ENCODE measurements at regions not wholly inside any gene's neighbourhood (a gene's known extent, or its start where the extent isn't known, plus 50 kb on each side); places are given as distances from the start of the nearest gene placed in this dataset.
"Not testable (repeated sequence)": the region's sequence is repeated elsewhere in the genome, so short reads cannot be mapped to it uniquely, and the experiment has no call there.

GRCh38 chr2:160826496-160826895, 332.9 kb upstream of the RBMS1 start:
- peaks cover 14% of the 10 kb centered on the region for H3K9me3 Mint-ChIP-seq

GRCh38 chr2:160828076-160828475, 332.2 kb upstream of the TANK start:
- CTCF ChIA-PET: no interaction called here
- Mint-ChIP-seq H3K36me3 (no peaks in the 10 kb centered on the region), H3K4me1 (no peaks in the 10 kb centered on the region), H3K9me3 (peaks cover 14% of the 10 kb centered on the region), H3K27ac (no peak overlapping the region), H3K27me3 (no peaks in the 10 kb centered on the region), H3K4me3 (no peak overlapping the region)
- DNase-seq: no peak

More at GRCh38 chr2:160826496-160826895, 332.9 kb upstream of the RBMS1 start:
- H3K27ac Mint-ChIP-seq: no peak overlapping the region
- H3K27me3 Mint-ChIP-seq: no peaks in the 10 kb centered on the region
- CTCF ChIA-PET: no interaction called here
- H3K36me3 Mint-ChIP-seq: no peaks in the 10 kb centered on the region
- no peak for DNase-seq
- no peak overlapping the region for H3K4me3 Mint-ChIP-seq
- no peaks in the 10 kb centered on the region for H3K4me1 Mint-ChIP-seq

- H3K4me1 Mint-ChIP-seq, H3K27me3 Mint-ChIP-seq, H3K4me3 Mint-ChIP-seq, H3K9me3 Mint-ChIP-seq, H3K27ac Mint-ChIP-seq, DNase-seq, CTCF ChIA-PET, H3K36me3 Mint-ChIP-seq: not testable (repeated sequence)
These were observed 327.8 kb upstream of the TANK start for GRCh38 chr2:160832381-160832780.

- CTCF ChIA-PET: no interaction called here
- no peak overlapping the region for H3K27ac Mint-ChIP-seq
- no peaks in the 10 kb centered on the region for H3K4me1 Mint-ChIP-seq
These were observed 325.1 kb upstream of the TANK start for GRCh38 chr2:160835166-160835565.

GRCh38 chr2:160836755-160837154, 323.5 kb upstream of the TANK start:
- no peaks in the 10 kb centered on the region for H3K36me3 Mint-ChIP-seq
- no peak overlapping the region for H3K4me3 Mint-ChIP-seq
- CTCF ChIA-PET: no interaction called here
- DNase-seq: no peak
- no peaks in the 10 kb centered on the region for H3K4me1 Mint-ChIP-seq
- no peaks in the 10 kb centered on the region for H3K9me3 Mint-ChIP-seq
- H3K27ac Mint-ChIP-seq: no peak overlapping the region
- H3K27me3 Mint-ChIP-seq: no peaks in the 10 kb centered on the region

More at GRCh38 chr2:160835166-160835565, 325.1 kb upstream of the TANK start:
- DNase-seq: no peak
- H3K9me3 Mint-ChIP-seq: peaks cover 2% of the 10 kb centered on the region
- H3K27me3 Mint-ChIP-seq: no peaks in the 10 kb centered on the region
- H3K4me3 Mint-ChIP-seq: no peak overlapping the region
- H3K36me3 Mint-ChIP-seq: no peaks in the 10 kb centered on the region

GRCh38 chr2:160837416-160837815, 322.8 kb upstream of the TANK start:
- no peaks in the 10 kb centered on the region for H3K9me3 Mint-ChIP-seq
- H3K27me3 Mint-ChIP-seq: no peaks in the 10 kb centered on the region
- H3K36me3 Mint-ChIP-seq: no peaks in the 10 kb centered on the region
- H3K27ac Mint-ChIP-seq: no peak overlapping the region
- CTCF ChIA-PET: no interaction called here
- H3K4me1 Mint-ChIP-seq: no peaks in the 10 kb centered on the region
- no peak overlapping the region for H3K4me3 Mint-ChIP-seq
- DNase-seq: no peak

- H3K27me3 Mint-ChIP-seq: no peaks in the 10 kb centered on the region
- CTCF ChIA-PET: no interaction called here
- H3K9me3 Mint-ChIP-seq: no peaks in the 10 kb centered on the region
- no peak for DNase-seq
- H3K27ac Mint-ChIP-seq: no peak overlapping the region
- H3K36me3 Mint-ChIP-seq: no peaks in the 10 kb centered on the region
- H3K4me3 Mint-ChIP-seq: no peak overlapping the region
- H3K4me1 Mint-ChIP-seq: no peaks in the 10 kb centered on the region
These were observed 322.1 kb upstream of the TANK start for GRCh38 chr2:160838147-160838546.

- H3K4me3 Mint-ChIP-seq: no peak overlapping the region
- H3K4me1 Mint-ChIP-seq: no peaks in the 10 kb centered on the region
- H3K9me3 Mint-ChIP-seq: peaks cover 4% of the 10 kb centered on the region
- CTCF ChIA-PET: no interaction called here
- DNase-seq: no peak
- no peak overlapping the region for H3K27ac Mint-ChIP-seq
- no peaks in the 10 kb centered on the region for H3K36me3 Mint-ChIP-seq
- no peaks in the 10 kb centered on the region for H3K27me3 Mint-ChIP-seq
These were observed 321.5 kb upstream of the TANK start for GRCh38 chr2:160838691-160839090.

- Mint-ChIP-seq H3K4me3 (no peak overlapping the region), H3K36me3 (no peaks in the 10 kb centered on the region), H3K27me3 (no peaks in the 10 kb centered on the region), H3K9me3 (peaks cover 12% of the 10 kb centered on the region), H3K27ac (no peak overlapping the region), H3K4me1 (no peaks in the 10 kb centered on the region)
- no peak for DNase-seq
- CTCF ChIA-PET: no interaction called here
These were observed 317.9 kb upstream of the TANK start for GRCh38 chr2:160842286-160842685.

GRCh38 chr2:160859096-160859495, 301.1 kb upstream of the TANK start:
- Mint-ChIP-seq H3K4me1 (no peaks in the 10 kb centered on the region), H3K27me3 (peaks cover 3% of the 10 kb centered on the region), H3K36me3 (no peaks in the 10 kb centered on the region), H3K9me3 (peaks cover 2% of the 10 kb centered on the region), H3K27ac (no peak overlapping the region), H3K4me3 (no peak overlapping the region)
- CTCF ChIA-PET: no interaction called here
- no peak for DNase-seq

GRCh38 chr2:160862226-160862625, 298.0 kb upstream of the TANK start:
- CTCF ChIA-PET: no interaction called here
- no peaks in the 10 kb centered on the region for H3K27me3 Mint-ChIP-seq
- no peak overlapping the region for H3K27ac Mint-ChIP-seq
- H3K4me1 Mint-ChIP-seq: no peaks in the 10 kb centered on the region
- DNase-seq: no peak
- no peaks in the 10 kb centered on the region for H3K36me3 Mint-ChIP-seq
- no peaks in the 10 kb centered on the region for H3K9me3 Mint-ChIP-seq
- no peak overlapping the region for H3K4me3 Mint-ChIP-seq

- CTCF ChIA-PET: no interaction called here
- DNase-seq: no peak
- no peak overlapping the region for H3K4me3 Mint-ChIP-seq
- peaks cover 4% of the 10 kb centered on the region for H3K27me3 Mint-ChIP-seq
- H3K27ac Mint-ChIP-seq: no peak overlapping the region
- no peaks in the 10 kb centered on the region for H3K9me3 Mint-ChIP-seq
- H3K36me3 Mint-ChIP-seq: no peaks in the 10 kb centered on the region
- no peaks in the 10 kb centered on the region for H3K4me1 Mint-ChIP-seq
These were observed 291.3 kb upstream of the TANK start for GRCh38 chr2:160868891-160869290.

- no peak for DNase-seq
- Mint-ChIP-seq H3K9me3 (no peaks in the 10 kb centered on the region), H3K36me3 (no peaks in the 10 kb centered on the region), H3K27ac (no peak overlapping the region), H3K4me3 (no peak overlapping the region), H3K27me3 (peaks cover 4% of the 10 kb centered on the region), H3K4me1 (no peaks in the 10 kb centered on the region)
- CTCF ChIA-PET: no interaction called here
These were observed 290.8 kb upstream of the TANK start for GRCh38 chr2:160869411-160869810.

- no peaks in the 10 kb centered on the region for H3K36me3 Mint-ChIP-seq
- no peak overlapping the region for H3K4me3 Mint-ChIP-seq
- DNase-seq: no peak
- CTCF ChIA-PET: no interaction called here
- H3K27ac Mint-ChIP-seq: no peak overlapping the region
- H3K9me3 Mint-ChIP-seq: no peaks in the 10 kb centered on the region
- peaks cover 4% of the 10 kb centered on the region for H3K27me3 Mint-ChIP-seq
- no peaks in the 10 kb centered on the region for H3K4me1 Mint-ChIP-seq
These were observed 289.3 kb upstream of the TANK start for GRCh38 chr2:160870729-160871465.

GRCh38 chr2:160871953-160872352, 288.3 kb upstream of the TANK start:
- Mint-ChIP-seq H3K9me3 (no peaks in the 10 kb centered on the region), H3K4me3 (no peak overlapping the region), H3K27me3 (peaks cover 4% of the 10 kb centered on the region), H3K27ac (no peak overlapping the region), H3K4me1 (no peaks in the 10 kb centered on the region), H3K36me3 (no peaks in the 10 kb centered on the region)
- DNase-seq: no peak
- CTCF ChIA-PET: no interaction called here

GRCh38 chr2:160876029-160876428, 284.2 kb upstream of the TANK start:
- no peaks in the 10 kb centered on the region for H3K9me3 Mint-ChIP-seq
- H3K27ac Mint-ChIP-seq: no peak overlapping the region
- no peak for DNase-seq
- CTCF ChIA-PET: interaction anchor here (0.7 kb wide), 1 partner anchor 9 kb away, joined by 3 read pairs; no protein-coding TSS in a partner anchor
- H3K4me1 Mint-ChIP-seq: no peaks in the 10 kb centered on the region
- no peak overlapping the region for H3K4me3 Mint-ChIP-seq
- no peaks in the 10 kb centered on the region for H3K36me3 Mint-ChIP-seq
- no peaks in the 10 kb centered on the region for H3K27me3 Mint-ChIP-seq

All from activated naive CD4-positive, alpha-beta T cell treated with anti-CD3 and anti-CD28 coated beads, Interleukin-2, amount 10 ng/mL, durations not matched to agents 7 days and 5 days (primary cell).